IMR-90 (cell line): ENCODE measurements at regions not wholly inside any gene's neighbourhood (a gene's known extent, or its start where the extent isn't known, plus 50 kb on each side); places are given as distances from the start of the nearest gene placed in this dataset.

ENCODE experiments used
- BHLHE40 ChIP-seq: fragments of 150-350 bp; IDR thresholded peaks from 2 replicates; pipeline ENCODE4 v1.6.1; 2016; ENCODE audit warnings: mild to moderate bottlenecking, low read depth, low read length
- CTCF ChIP-seq: conservative IDR thresholded peaks from 2 replicates; pipeline ENCODE4 v1.5.1; 2012; ENCODE audit warnings: mild to moderate bottlenecking, low read depth, low read length, improper control_type of control experiment
- FOS ChIP-seq: fragments of 150-350 bp; IDR thresholded peaks from 2 replicates; pipeline ENCODE4 v1.6.1; 2016; ENCODE audit warnings: low read depth, low read length
- MXI1 ChIP-seq: IDR thresholded peaks from 2 replicates; pipeline ENCODE4 v1.6.1; 2012; ENCODE audit warnings: low read depth, mild to moderate bottlenecking, low read length, moderate library complexity, borderline replicate concordance
- NFE2L2 ChIP-seq: fragments of 150-350 bp; IDR thresholded peaks from 2 replicates; pipeline ENCODE4 v1.6.1; 2016; ENCODE audit warnings: low read depth, mild to moderate bottlenecking, low read length
- POLR2A ChIP-seq: IDR thresholded peaks from 2 replicates; pipeline ENCODE4 v1.6.1; 2012; ENCODE audit warnings: mild to moderate bottlenecking, low read depth, low read length
- RAD21 ChIP-seq: IDR thresholded peaks from 2 replicates; pipeline ENCODE4 v1.6.1; 2012; ENCODE audit warnings: low read length, improper control_type of control experiment
- RCOR1 ChIP-seq: IDR thresholded peaks from 2 replicates; pipeline ENCODE4 v1.6.1; 2012; ENCODE audit warnings: mild to moderate bottlenecking, low read length, improper control_type of control experiment; ENCODE audit not compliant: insufficient replicate concordance
- RFX5 ChIP-seq: IDR thresholded peaks from 2 replicates; pipeline ENCODE4 v1.8.0; 2012; ENCODE audit warnings: low read depth, mild to moderate bottlenecking, low read length, moderate library complexity
- SMC3 ChIP-seq: fragments of 150-350 bp; IDR thresholded peaks from 2 replicates; pipeline ENCODE4 v1.6.1; 2016; ENCODE audit warnings: low read depth, mild to moderate bottlenecking, antibody characterized with exemption, low read length, moderate library complexity

GRCh38 chr15:88990185-88990679 is 77.1 kb upstream of the MFGE8 start:
- no peak for TF ChIP-seq RCOR1
- no peak for TF ChIP-seq POLR2A
- no peak for TF ChIP-seq RAD21
- no peak for TF ChIP-seq SMC3
- TF ChIP-seq CTCF, result no peak
- no peak for TF ChIP-seq FOS
- no peak for TF ChIP-seq BHLHE40
- no peak for TF ChIP-seq RFX5
- no peak for TF ChIP-seq MXI1
- no peak for TF ChIP-seq NFE2L2
